ENCODE measurements at regions not wholly inside any gene's neighbourhood (a gene's known extent, or its start where the extent isn't known, plus 50 kb on each side); places are given as distances from the start of the nearest gene placed in this dataset.

DNA sequence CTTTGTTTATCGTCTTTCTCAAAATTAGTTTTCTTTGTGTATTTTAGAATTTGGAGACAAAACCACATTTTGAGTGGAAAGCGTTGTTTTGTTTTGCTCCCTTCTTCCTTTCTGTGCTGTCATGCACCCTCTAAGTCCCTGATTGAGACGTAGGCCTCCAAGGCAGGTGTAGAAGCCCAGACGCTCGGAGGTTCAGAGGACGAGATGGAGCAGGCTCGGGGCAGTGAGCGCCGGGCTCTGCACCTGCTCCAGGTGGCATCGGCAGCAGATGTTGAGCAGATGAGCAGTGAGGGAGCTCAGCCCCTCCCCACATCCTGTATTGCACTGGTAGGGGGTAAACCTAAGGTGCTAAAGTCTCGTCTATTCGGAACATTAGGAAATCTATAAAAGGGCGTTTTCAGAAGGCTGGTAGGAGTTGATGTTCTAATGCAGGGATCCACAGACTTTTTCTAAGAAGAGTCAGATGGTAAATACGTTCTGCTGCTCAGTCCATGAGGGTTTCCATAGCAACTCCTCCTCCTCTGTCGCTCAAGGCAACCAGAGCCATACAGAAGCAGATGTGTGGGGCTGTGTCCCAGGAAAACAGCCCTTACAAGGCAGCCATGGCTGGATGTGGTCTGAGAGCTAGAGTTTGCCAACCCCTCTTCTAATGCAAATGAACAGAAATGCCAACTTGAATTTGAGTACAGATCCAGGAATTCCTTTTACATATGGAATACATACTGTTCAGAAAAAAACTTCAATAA, 724.2 kb downstream of the BRD1 start:
- no peak for TF ChIP-seq CTCF (IDR thresholded peaks at IDR 0.05)
- no peak for TF ChIP-seq POLR2A (IDR thresholded peaks at IDR 0.05)
- TF ChIP-seq EP300 (IDR thresholded peaks at IDR 0.05): no peak

Data from tibial nerve (tissue), 4 donors.